HCT116 (cell line): ENCODE measurements at regions not wholly inside any gene's neighbourhood (a gene's known extent, or its start where the extent isn't known, plus 50 kb on each side); places are given as distances from the start of the nearest gene placed in this dataset.

Source experiments
- ATAC-seq: fragments of 200-7000 bp; cut with Tn5 transposase; 2 replicates; pipeline ENCODE4 v1.9.1; 2020; ENCODE audit warnings: mild to moderate bottlenecking, moderate library complexity
- BruUV-seq: library from RNA; stranded (reverse); fragments of 400-500 nt; replicated peaks from 2 replicates; lab custom pipeline; 2021; lab: Mats Ljungman, UMichigan
- CTCF ChIA-PET: fragments of 300-600 bp; sonication (Branson Sonifier 250); formaldehyde crosslinking; loops from one replicate; lab custom pipeline; 2021; ENCODE audit warnings: antibody characterized with exemption; lab: Charles Lee
- POLR2A ChIA-PET: fragments of 300-600, 350-600 bp; sonication (Branson Sonifier 250); formaldehyde crosslinking; loops from one replicate; lab custom pipeline; 2021; ENCODE audit warnings: antibody characterized with exemption; lab: Charles Lee
- RAD21 ChIA-PET, 2 experiments: fragments of 300-600 bp; sonication (Branson Sonifier 250); formaldehyde crosslinking; loops; one replicate each; lab custom pipeline; 2023; ENCODE audit warnings: low total read pairs in 2 of 2; ENCODE audit not compliant: uncharacterized antibody in 2 of 2, unreplicated experiment in 2 of 2, low non-redundant PET in 1 of 2; lab: Charles Lee
- DNase-seq: peaks from one replicate; pipeline ENCODE4 v3.0.0-alpha.2; 2010; ENCODE audit warnings: low read depth, low spot score
- H2AFZ ChIP-seq: fragments of 200-600 bp; shearing (Covaris generic), sonication (generic); 2 replicates; pipeline ENCODE4 v1.6.1; 2017; ENCODE audit warnings: low read depth, mixed run types, mixed read lengths, antibody characterized with exemption, low read length; ENCODE audit not compliant: poor library complexity, severe bottlenecking
- H3K27ac ChIP-seq: 2 replicates; pipeline ENCODE4 v1.5.1; 2012; ENCODE audit warnings: low read depth, low read length
- H3K27me3 ChIP-seq: fragments of 200-600 bp; sonication (generic); 2 replicates; pipeline ENCODE4 v1.6.1; 2016; ENCODE audit warnings: mixed run types, low read length, mixed read lengths; ENCODE audit not compliant: insufficient read depth
- H3K36me3 ChIP-seq, 2 experiments: fragments of 200-500 bp in 1 of 2; fragments of 200-600 bp in 1 of 2; sonication (Bioruptor generic) in 1 of 2; sonication (generic) in 1 of 2; 2 replicates each; pipeline versions ENCODE4 v1.5.1 to v1.6.1; 2014 to 2016; ENCODE audit warnings: low read length in 2 of 2, inconsistent platforms in 1 of 2, mixed read lengths in 1 of 2, mixed run types in 1 of 2; ENCODE audit not compliant: insufficient read depth in 2 of 2, control insufficient read depth in 1 of 2
- H3K4me1 ChIP-seq, 2 experiments: fragments of 200-600 bp in 1 of 2; sonication (generic) in 1 of 2; 2 replicates each; pipeline versions ENCODE4 v1.5.1 to v1.6.1; 2012 to 2017; ENCODE audit warnings: low read length in 2 of 2, inconsistent platforms in 1 of 2, mild to moderate bottlenecking in 1 of 2, mixed read lengths in 1 of 2, mixed run types in 1 of 2, moderate library complexity in 1 of 2; ENCODE audit not compliant: insufficient read depth in 2 of 2, control insufficient read depth in 1 of 2
- H3K4me2 ChIP-seq: fragments of 200-600 bp; sonication (generic); 2 replicates; pipeline ENCODE4 v1.6.1; 2017; ENCODE audit warnings: mixed run types, low read length, mixed read lengths
- H3K4me3 ChIP-seq, 2 experiments: fragments of 200-600 bp in 1 of 2; sonication (generic) in 1 of 2; replicated peaks in 1 of 2; 2 replicates each; pipeline ENCODE4 v1.5.1; 2011 to 2016; ENCODE audit warnings: low read length in 2 of 2, control low read depth in 1 of 2, low read depth in 1 of 2, mild to moderate bottlenecking in 1 of 2, mixed read lengths in 1 of 2, mixed run types in 1 of 2
- H3K79me2 ChIP-seq: fragments of 200-600 bp; sonication (generic); 2 replicates; pipeline ENCODE4 v1.6.1; 2017; ENCODE audit warnings: mild to moderate bottlenecking, mixed run types, low read length, moderate library complexity, mixed read lengths; ENCODE audit not compliant: insufficient read depth
- H3K9ac ChIP-seq: fragments of 200-600 bp; sonication (generic); 2 replicates; pipeline ENCODE4 v1.6.1; 2016; ENCODE audit warnings: low read length, mixed read lengths
- H3K9me2 ChIP-seq: fragments of 200-600 bp; sonication (generic), shearing (Covaris generic); 2 replicates; pipeline ENCODE4 v1.6.1; 2017; ENCODE audit warnings: mixed run types, mild to moderate bottlenecking, moderate library complexity; ENCODE audit not compliant: insufficient read depth
- H3K9me3 ChIP-seq, 2 experiments: fragments of 200-500 bp in 1 of 2; fragments of 200-600 bp in 1 of 2; sonication (Bioruptor generic) in 1 of 2; sonication (generic) in 1 of 2; 2 replicates each; pipeline ENCODE4 v1.6.1; 2014 to 2017; ENCODE audit warnings: low read length in 2 of 2, mixed read lengths in 2 of 2, inconsistent platforms in 1 of 2, low read depth in 1 of 2, mild to moderate bottlenecking in 1 of 2, mixed run types in 1 of 2, moderate library complexity in 1 of 2; ENCODE audit not compliant: control insufficient read depth in 1 of 2, insufficient read depth in 1 of 2
- H4K20me1 ChIP-seq: fragments of 200-600 bp; sonication (generic), shearing (Covaris generic); 2 replicates; pipeline ENCODE4 v1.6.1; 2017; ENCODE audit warnings: mixed run types, mild to moderate bottlenecking, moderate library complexity; ENCODE audit not compliant: insufficient read depth
- CBX3 ChIP-seq: IDR thresholded peaks from 2 replicates; pipeline ENCODE4 v1.6.1; 2012; ENCODE audit warnings: low read depth
- CEBPB ChIP-seq: IDR thresholded peaks from 2 replicates; pipeline ENCODE4 v1.6.1; 2012; ENCODE audit warnings: low read depth
- CTCF ChIP-seq, 3 experiments: fragments of 200-600 bp in 1 of 3; sonication (generic) in 1 of 3; IDR thresholded peaks in 2 of 3; conservative IDR thresholded peaks in 1 of 3; 2 replicates each; pipeline ENCODE4 v1.5.1; 2012 to 2017; ENCODE audit warnings: low read depth in 2 of 3, low read length in 2 of 3, antibody characterized with exemption in 1 of 3, borderline replicate concordance in 1 of 3, control low read depth in 1 of 3, mild to moderate bottlenecking in 1 of 3, mixed read lengths in 1 of 3, mixed run types in 1 of 3, moderate library complexity in 1 of 3; ENCODE audit not compliant: insufficient read depth in 1 of 3
- EGR1 ChIP-seq: IDR thresholded peaks from 2 replicates; pipeline ENCODE4 v1.6.1; 2012; ENCODE audit warnings: low read depth
- ELF1 ChIP-seq: IDR thresholded peaks from 2 replicates; pipeline ENCODE4 v1.6.1; 2012; ENCODE audit warnings: low read depth, borderline replicate concordance
- EZH2phosphoT487 ChIP-seq: fragments of 200-600 bp; IDR thresholded peaks from 2 replicates; pipeline ENCODE4 v1.6.1; 2018; ENCODE audit warnings: antibody characterized with exemption, borderline replicate concordance
- MAX ChIP-seq: IDR thresholded peaks from 2 replicates; pipeline ENCODE4 v1.6.1; 2012
- POLR2A ChIP-seq: IDR thresholded peaks from 2 replicates; pipeline ENCODE4 v1.7.0; 2011; ENCODE audit warnings: borderline replicate concordance; ENCODE audit not compliant: insufficient read depth, insufficient read length; ENCODE audit errors: extremely low read depth
- POLR2AphosphoS5 ChIP-seq: IDR thresholded peaks from 2 replicates; pipeline ENCODE4 v1.6.1; 2011; ENCODE audit warnings: mild to moderate bottlenecking, low read depth, low read length, moderate library complexity
- SIN3A ChIP-seq: IDR thresholded peaks from 2 replicates; pipeline ENCODE4 v1.6.1; 2012; ENCODE audit warnings: low read depth
- SP1 ChIP-seq: IDR thresholded peaks from 2 replicates; pipeline ENCODE4 v1.6.1; 2012; ENCODE audit warnings: low read depth
- SRF ChIP-seq: IDR thresholded peaks from 2 replicates; pipeline ENCODE4 v1.6.1; 2012; ENCODE audit warnings: low read depth
- TCF7L2 ChIP-seq: IDR thresholded peaks from 2 replicates; pipeline ENCODE4 v1.7.0; 2011; ENCODE audit warnings: borderline replicate concordance, inconsistent platforms; ENCODE audit not compliant: insufficient read depth, insufficient read length; ENCODE audit errors: extremely low read depth
- ZFX ChIP-seq: fragments of 450-650 bp; IDR thresholded peaks from 2 replicates; pipeline ENCODE4 v1.6.1; 2017
- ZNF274 ChIP-seq: fragments of 200-500 bp; sonication (Bioruptor generic); IDR thresholded peaks from 2 replicates; pipeline ENCODE4 v1.6.1; 2014; ENCODE audit warnings: mild to moderate bottlenecking, low read depth, low read length, inconsistent platforms
- intact Hi-C: fragments of 100-400 bp; cut with micrococcal nuclease; formaldehyde crosslinking; loops from 2 replicates; pipeline ENCODE4 v1.10.0; 2022
- TF ChIP-seq, protein P1 (sequence below): IDR thresholded peaks from 2 replicates; pipeline ENCODE4 v1.6.1; 2012; ENCODE audit warnings: low read depth

GRCh38 chr6:129947797-129948196 is 70.6 kb upstream of the L3MBTL3 start:
- H3K9ac ChIP-seq: no peak overlapping the region
- no TSS peak for BruUV-seq
- no peak overlapping the region for H3K4me3 ChIP-seq
- no peaks in the 10 kb centered on the region for H3K27me3 ChIP-seq
- H3K4me1 ChIP-seq: no peaks in the 10 kb centered on the region
- H4K20me1 ChIP-seq: no peaks in the 10 kb centered on the region
- no peaks in the 10 kb centered on the region for H3K79me2 ChIP-seq
- POLR2A ChIA-PET: no interaction called here
- intact Hi-C loops: no loop called here
- RAD21 ChIA-PET: no interaction called here
- no peak for TF ChIP-seq CTCF (IDR thresholded peaks at IDR 0.05 in 2 of 3, conservative IDR thresholded peaks at IDR 0.05 in 1 of 3; ENCODE audit: borderline replicate concordance in 1 of 3, insufficient read depth in 1 of 3, low read depth in 2 of 3, low read length in 2 of 3)
- TF ChIP-seq SIN3A: no peak
- TF ChIP-seq MAX: no peak
- no peak for TF ChIP-seq POLR2A
- no peak for TF ChIP-seq CBX3
- TF ChIP-seq ELF1: no peak
- TF ChIP-seq SRF: no peak
- no peaks in the 10 kb centered on the region for H3K36me3 ChIP-seq
- no peaks in the 10 kb centered on the region for H3K9me2 ChIP-seq
- no peak for ATAC-seq
- no peak overlapping the region for H2AFZ ChIP-seq
- DNase-seq: no peak
- no peaks in the 10 kb centered on the region for H3K9me3 ChIP-seq
- CTCF ChIA-PET: interaction anchor here (1.4 kb wide), 1 partner anchor 11 kb away, joined by 4 read pairs; no protein-coding TSS in a partner anchor
- H3K4me2 ChIP-seq: no peak overlapping the region
- H3K27ac ChIP-seq: no peak overlapping the region

- POLR2A ChIA-PET: no interaction called here
- intact Hi-C loops: no loop called here
- TF ChIP-seq CBX3 (no peak), SP1 (no peak), ZFX (no peak), EZH2phosphoT487 (no peak), EGR1 (no peak), TCF7L2 (no peak), CEBPB (no peak), ZNF274 (no peak), POLR2AphosphoS5 (no peak)
- TF ChIP-seq, protein P1, sequence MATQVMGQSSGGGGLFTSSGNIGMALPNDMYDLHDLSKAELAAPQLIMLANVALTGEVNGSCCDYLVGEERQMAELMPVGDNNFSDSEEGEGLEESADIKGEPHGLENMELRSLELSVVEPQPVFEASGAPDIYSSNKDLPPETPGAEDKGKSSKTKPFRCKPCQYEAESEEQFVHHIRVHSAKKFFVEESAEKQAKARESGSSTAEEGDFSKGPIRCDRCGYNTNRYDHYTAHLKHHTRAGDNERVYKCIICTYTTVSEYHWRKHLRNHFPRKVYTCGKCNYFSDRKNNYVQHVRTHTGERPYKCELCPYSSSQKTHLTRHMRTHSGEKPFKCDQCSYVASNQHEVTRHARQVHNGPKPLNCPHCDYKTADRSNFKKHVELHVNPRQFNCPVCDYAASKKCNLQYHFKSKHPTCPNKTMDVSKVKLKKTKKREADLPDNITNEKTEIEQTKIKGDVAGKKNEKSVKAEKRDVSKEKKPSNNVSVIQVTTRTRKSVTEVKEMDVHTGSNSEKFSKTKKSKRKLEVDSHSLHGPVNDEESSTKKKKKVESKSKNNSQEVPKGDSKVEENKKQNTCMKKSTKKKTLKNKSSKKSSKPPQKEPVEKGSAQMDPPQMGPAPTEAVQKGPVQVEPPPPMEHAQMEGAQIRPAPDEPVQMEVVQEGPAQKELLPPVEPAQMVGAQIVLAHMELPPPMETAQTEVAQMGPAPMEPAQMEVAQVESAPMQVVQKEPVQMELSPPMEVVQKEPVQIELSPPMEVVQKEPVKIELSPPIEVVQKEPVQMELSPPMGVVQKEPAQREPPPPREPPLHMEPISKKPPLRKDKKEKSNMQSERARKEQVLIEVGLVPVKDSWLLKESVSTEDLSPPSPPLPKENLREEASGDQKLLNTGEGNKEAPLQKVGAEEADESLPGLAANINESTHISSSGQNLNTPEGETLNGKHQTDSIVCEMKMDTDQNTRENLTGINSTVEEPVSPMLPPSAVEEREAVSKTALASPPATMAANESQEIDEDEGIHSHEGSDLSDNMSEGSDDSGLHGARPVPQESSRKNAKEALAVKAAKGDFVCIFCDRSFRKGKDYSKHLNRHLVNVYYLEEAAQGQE: no peak
Measured at GRCh38 chr6:129946439-129947140, 71.8 kb upstream of the L3MBTL3 start.

More at GRCh38 chr6:129946439-129947140, 71.8 kb upstream of the L3MBTL3 start:
- ChIA-PET CTCF (interaction anchor here (1.4 kb wide), 1 partner anchor 10 kb away, joined by 4 read pairs; no protein-coding TSS in a partner anchor), RAD21 (no interaction called here)
- H4K20me1 ChIP-seq: no peaks in the 10 kb centered on the region
- H3K79me2 ChIP-seq: no peaks in the 10 kb centered on the region
- H3K27me3 ChIP-seq: no peaks in the 10 kb centered on the region
- ATAC-seq: no peak
- H3K9me2 ChIP-seq: no peaks in the 10 kb centered on the region
- DNase-seq: no peak
- H3K27ac ChIP-seq: no peak overlapping the region
- no TSS peak for BruUV-seq
- H3K4me1 ChIP-seq: no peaks in the 10 kb centered on the region
- H2AFZ ChIP-seq: no peak overlapping the region
- no peaks in the 10 kb centered on the region for H3K36me3 ChIP-seq
- H3K4me2 ChIP-seq: no peak overlapping the region
- H3K9me3 ChIP-seq: no peaks in the 10 kb centered on the region
- H3K4me3 ChIP-seq: no peak overlapping the region
- H3K9ac ChIP-seq: no peak overlapping the region
